AG09309 (cell line): ENCODE measurements at regions not wholly inside any gene's neighbourhood (a gene's known extent, or its start where the extent isn't known, plus 50 kb on each side); places are given as distances from the start of the nearest gene placed in this dataset.

Experiments
- DNase-seq: peaks from one replicate; pipeline ENCODE4 v3.0.0-alpha.2; 2010; ENCODE audit warnings: low read depth
- H3K4me3 ChIP-seq: 2 replicates; pipeline ENCODE4 v1.5.1; 2011; ENCODE audit warnings: mild to moderate bottlenecking, low read depth, low read length, moderate library complexity; ENCODE audit not compliant: control insufficient read depth
- CTCF ChIP-seq: IDR thresholded peaks from 2 replicates; pipeline ENCODE4 v1.5.1; 2011; ENCODE audit warnings: mild to moderate bottlenecking, low read depth, low read length, inconsistent platforms; ENCODE audit not compliant: insufficient read depth, control insufficient read depth; ENCODE audit errors: missing control alignments

GRCh38 chr12:113521708-113522107 is 50.0 kb upstream of the LHX5 start:
- H3K4me3 ChIP-seq, result no peak overlapping the region
- no peak for DNase-seq
- TF ChIP-seq CTCF, result no peak
